Uterus (tissue), 2 donors: ENCODE measurements at regions not wholly inside any gene's neighbourhood (a gene's known extent, or its start where the extent isn't known, plus 50 kb on each side); places are given as distances from the start of the nearest gene placed in this dataset.

ENCODE experiments used
- POLR2A ChIP-seq, 2 donors: fragments of 450-650 bp; IDR thresholded peaks; one replicate each; pipeline ENCODE4 v1.6.1; 2016; ENCODE audit warnings: antibody characterized with exemption in 2 of 2, mild to moderate bottlenecking in 1 of 2, moderate library complexity in 1 of 2
- TF ChIP-seq, protein P1 (sequence below), 4 experiments: fragments of 200-600 bp in 2 of 4; fragments of 450-650 bp in 2 of 4; sonication (generic) in 2 of 4; IDR thresholded peaks; one replicate each; pipeline ENCODE4 v1.5.1; 2016 to 2019; ENCODE audit warnings: antibody characterized with exemption in 4 of 4, mild to moderate bottlenecking in 2 of 4, moderate library complexity in 1 of 4

DNA sequence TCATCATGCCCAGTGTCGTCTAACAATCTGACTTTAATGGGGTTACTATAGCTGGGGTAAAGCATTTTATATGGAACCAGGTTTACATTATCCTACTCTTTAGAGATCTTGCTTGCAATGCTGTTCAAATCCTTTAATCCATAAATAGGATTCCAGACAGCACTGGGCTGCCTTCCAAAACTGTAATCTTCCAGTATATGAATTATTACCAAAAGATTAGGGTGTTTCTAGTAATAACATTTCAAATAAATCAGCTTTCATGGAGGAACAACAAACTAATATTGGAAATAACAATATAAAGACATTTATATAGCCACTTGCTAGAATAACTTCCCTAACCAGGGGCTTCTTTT lies 88.6 kb upstream of the PLXNA2 start:
- TF ChIP-seq, protein P1, sequence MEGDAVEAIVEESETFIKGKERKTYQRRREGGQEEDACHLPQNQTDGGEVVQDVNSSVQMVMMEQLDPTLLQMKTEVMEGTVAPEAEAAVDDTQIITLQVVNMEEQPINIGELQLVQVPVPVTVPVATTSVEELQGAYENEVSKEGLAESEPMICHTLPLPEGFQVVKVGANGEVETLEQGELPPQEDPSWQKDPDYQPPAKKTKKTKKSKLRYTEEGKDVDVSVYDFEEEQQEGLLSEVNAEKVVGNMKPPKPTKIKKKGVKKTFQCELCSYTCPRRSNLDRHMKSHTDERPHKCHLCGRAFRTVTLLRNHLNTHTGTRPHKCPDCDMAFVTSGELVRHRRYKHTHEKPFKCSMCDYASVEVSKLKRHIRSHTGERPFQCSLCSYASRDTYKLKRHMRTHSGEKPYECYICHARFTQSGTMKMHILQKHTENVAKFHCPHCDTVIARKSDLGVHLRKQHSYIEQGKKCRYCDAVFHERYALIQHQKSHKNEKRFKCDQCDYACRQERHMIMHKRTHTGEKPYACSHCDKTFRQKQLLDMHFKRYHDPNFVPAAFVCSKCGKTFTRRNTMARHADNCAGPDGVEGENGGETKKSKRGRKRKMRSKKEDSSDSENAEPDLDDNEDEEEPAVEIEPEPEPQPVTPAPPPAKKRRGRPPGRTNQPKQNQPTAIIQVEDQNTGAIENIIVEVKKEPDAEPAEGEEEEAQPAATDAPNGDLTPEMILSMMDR (IDR thresholded peaks at IDR 0.05): no peak
- no peak for TF ChIP-seq POLR2A (IDR thresholded peaks at IDR 0.05)
